Stimulated activated CD4-positive, alpha-beta T cell treated with anti-CD3 and anti-CD28 coated beads, Interleukin-15, amount 100 ng/mL, for 1 hour (primary cell): ENCODE measurements at regions not wholly inside any gene's neighbourhood (a gene's known extent, or its start where the extent isn't known, plus 50 kb on each side); places are given as distances from the start of the nearest gene placed in this dataset.
"Not testable (repeated sequence)": the region's sequence is repeated elsewhere in the genome, so short reads cannot be mapped to it uniquely, and the experiment has no call there.

Experiments
- DNase-seq, 2 donors: peaks; one replicate each; pipeline ENCODE4 v3.0.0-alpha.2; 2020; ENCODE audit warnings: low read depth in 1 of 2, low spot score in 1 of 2

GRCh38 chr2:12557688-12558087 is 159.0 kb upstream of the TRIB2 start:
- DNase-seq = no peak

- DNase-seq = no peak
These were observed 158.2 kb upstream of the TRIB2 start for GRCh38 chr2:12558519-12558918.

- DNase-seq = no peak
These were observed 156.1 kb upstream of the TRIB2 start for GRCh38 chr2:12560618-12561017.

- DNase-seq = no peak
These were observed 149.3 kb upstream of the TRIB2 start for GRCh38 chr2:12567411-12567810.

- DNase-seq = not testable (repeated sequence)
These were observed 147.2 kb upstream of the TRIB2 start for GRCh38 chr2:12569510-12569909.

- DNase-seq = not testable (repeated sequence)
These were observed 146.8 kb upstream of the TRIB2 start for GRCh38 chr2:12569929-12570328.

- DNase-seq = no peak
These were observed 139.6 kb upstream of the TRIB2 start for GRCh38 chr2:12577091-12577490.

GRCh38 chr2:12577567-12578253 is 139.0 kb upstream of the TRIB2 start:
- no peak for DNase-seq

- no peak for DNase-seq
These were observed 137.7 kb upstream of the TRIB2 start for GRCh38 chr2:12579018-12579417.

GRCh38 chr2:12584338-12584737 is 132.4 kb upstream of the TRIB2 start:
- no peak for DNase-seq

GRCh38 chr2:12585784-12586183 is 131.0 kb upstream of the TRIB2 start:
- DNase-seq = no peak

GRCh38 chr2:12587228-12587627 is 129.5 kb upstream of the TRIB2 start:
- DNase-seq = no peak

- DNase-seq = no peak
These were observed 128.8 kb upstream of the TRIB2 start for GRCh38 chr2:12587729-12588522.

GRCh38 chr2:12588986-12589385 is 127.8 kb upstream of the TRIB2 start:
- no peak for DNase-seq

- no peak for DNase-seq
These were observed 126.9 kb upstream of the TRIB2 start for GRCh38 chr2:12589802-12590320.

- DNase-seq = no peak
These were observed 124.4 kb upstream of the TRIB2 start for GRCh38 chr2:12592296-12592695.

- no peak for DNase-seq
These were observed 122.1 kb upstream of the TRIB2 start for GRCh38 chr2:12594590-12594989.

- no peak for DNase-seq
These were observed 120.0 kb upstream of the TRIB2 start for GRCh38 chr2:12596771-12597170.

GRCh38 chr2:12597610-12598009 is 119.1 kb upstream of the TRIB2 start:
- no peak for DNase-seq

GRCh38 chr2:12602661-12603060 is 114.1 kb upstream of the TRIB2 start:
- DNase-seq = no peak

GRCh38 chr2:12603781-12604295 is 112.9 kb upstream of the TRIB2 start:
- no peak for DNase-seq

- no peak for DNase-seq
These were observed 112.4 kb upstream of the TRIB2 start for GRCh38 chr2:12604341-12604740.
